Adrenal gland (tissue), 5 donors: ENCODE measurements at regions not wholly inside any gene's neighbourhood (a gene's known extent, or its start where the extent isn't known, plus 50 kb on each side); places are given as distances from the start of the nearest gene placed in this dataset.

Experiments
- CTCF ChIP-seq, 6 experiments: fragments of 450-650 bp in 4 of 6; fragments of 200-600 bp in 2 of 6; sonication (generic) in 1 of 6; IDR thresholded peaks; 1 replicate in 5 of 6; 2 replicates in 1 of 6; pipeline versions ENCODE4 v1.5.1 to v1.8.0; 2016 to 2021; ENCODE audit warnings: antibody characterized with exemption in 6 of 6, mild to moderate bottlenecking in 2 of 6, moderate library complexity in 1 of 6
- POLR2A ChIP-seq, 2 donors: fragments of 450-650 bp; IDR thresholded peaks; one replicate each; pipeline ENCODE4 v1.6.1; 2017; ENCODE audit warnings: antibody characterized with exemption in 2 of 2, mild to moderate bottlenecking in 2 of 2, moderate library complexity in 1 of 2
- donor health status: DM: no; HTN: no; CAD: no.

DNA sequence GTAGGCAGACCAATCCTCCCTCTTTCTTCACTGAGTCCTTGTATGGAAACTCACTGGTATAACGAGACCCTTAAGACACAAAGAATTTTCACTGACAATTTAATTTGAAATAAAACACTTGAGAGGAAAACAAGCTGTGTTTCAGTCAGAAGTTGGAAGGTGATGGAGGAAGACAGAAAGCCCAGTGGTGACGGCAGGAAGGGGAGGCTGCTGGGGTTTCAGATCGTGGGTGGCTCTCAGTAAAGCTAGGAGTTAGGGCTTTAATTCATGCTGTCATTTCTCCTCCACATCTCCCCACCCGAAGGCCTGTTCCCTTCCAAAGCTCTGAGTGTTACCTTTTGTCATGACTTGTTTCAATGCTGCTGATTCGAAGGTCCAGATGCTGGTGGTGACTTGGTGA lies 605.2 kb upstream of the DPP6 start:
- TF ChIP-seq CTCF (IDR thresholded peaks at IDR 0.05): no peak
- TF ChIP-seq POLR2A (IDR thresholded peaks at IDR 0.05): no peak
